ENCODE measurements at regions not wholly inside any gene's neighbourhood (a gene's known extent, or its start where the extent isn't known, plus 50 kb on each side); places are given as distances from the start of the nearest gene placed in this dataset.

- TF ChIP-seq POLR2A (IDR thresholded peaks at IDR 0.05; ENCODE audit: control extremely low read depth in 1 of 2, low read depth in 2 of 2, low read length in 2 of 2) (no peak), RBBP5 (IDR thresholded peaks at IDR 0.05; ENCODE audit: borderline replicate concordance, low read depth, low read length) (no peak), BACH1 (IDR thresholded peaks at IDR 0.05; ENCODE audit: low read length) (no peak), EGR1 (IDR thresholded peaks at IDR 0.05; ENCODE audit: borderline replicate concordance, low read depth, low read length) (no peak), POLR2AphosphoS5 (IDR thresholded peaks at IDR 0.05; ENCODE audit: low read depth, low read length) (no peak)
Observed at GRCh38 chr7:67781841-67782240, 785.2 kb downstream of the TYW1 start (continued).

Measured in H1 (cell line).